Thyroid gland (tissue), 4 donors: ENCODE measurements at regions not wholly inside any gene's neighbourhood (a gene's known extent, or its start where the extent isn't known, plus 50 kb on each side); places are given as distances from the start of the nearest gene placed in this dataset.

Source experiments
- DNase-seq, 2 donors: peaks; one replicate each; pipeline ENCODE4 v3.0.0-alpha.2; 2019
- H3K27ac ChIP-seq, 3 donors: fragments of 200-600 bp; sonication (generic); 1 replicate in 2 of 3; 2 replicates in 1 of 3; pipeline ENCODE4 v1.5.1; 2016 to 2019; ENCODE audit warnings: mild to moderate bottlenecking in 1 of 3, moderate library complexity in 1 of 3
- H3K27me3 ChIP-seq: fragments of 200-600 bp; sonication (generic); one replicate; pipeline ENCODE4 v1.5.1; 2019
- H3K36me3 ChIP-seq, 2 donors: fragments of 200-600 bp; sonication (generic); one replicate each; pipeline ENCODE4 v1.5.1; 2016 to 2019
- H3K4me1 ChIP-seq, 2 donors: fragments of 200-600 bp; sonication (generic); one replicate each; pipeline ENCODE4 v1.5.1; 2017 to 2019
- H3K4me3 ChIP-seq, 3 donors: fragments of 200-600 bp; sonication (generic); replicated peaks in 1 of 3; 1 replicate in 2 of 3; 2 replicates in 1 of 3; pipeline ENCODE4 v1.5.1; 2016; ENCODE audit warnings: mild to moderate bottlenecking in 1 of 3
- H3K9me3 ChIP-seq: fragments of 200-600 bp; sonication (generic); one replicate; pipeline ENCODE4 v1.5.1; 2017
- POLR2A ChIP-seq, 2 donors: fragments of 450-650 bp; IDR thresholded peaks; one replicate each; pipeline ENCODE4 v1.6.1; 2017; ENCODE audit warnings: antibody characterized with exemption in 2 of 2, mild to moderate bottlenecking in 2 of 2, moderate library complexity in 1 of 2
- WGBS, 2 donors: methylation state at CpG; one replicate each; pipeline ENCODE4 v1.1.5; 2017; 5-methylcytosine and 5-hydroxymethylcytosine counted together
- intact Hi-C: fragments of 100-400 bp; cut with DNase I; formaldehyde crosslinking; loops from one replicate; pipeline ENCODE4 v1.15.1; 2023
- TF ChIP-seq, protein P1 (sequence below), 6 experiments: fragments of 200-600 bp in 3 of 6; fragments of 450-650 bp in 3 of 6; sonication (generic) in 3 of 6; IDR thresholded peaks; one replicate each; pipeline ENCODE4 v1.5.1; 2016 to 2019; ENCODE audit warnings: antibody characterized with exemption in 6 of 6, mild to moderate bottlenecking in 2 of 6, inconsistent platforms in 1 of 6, moderate library complexity in 1 of 6

DNA sequence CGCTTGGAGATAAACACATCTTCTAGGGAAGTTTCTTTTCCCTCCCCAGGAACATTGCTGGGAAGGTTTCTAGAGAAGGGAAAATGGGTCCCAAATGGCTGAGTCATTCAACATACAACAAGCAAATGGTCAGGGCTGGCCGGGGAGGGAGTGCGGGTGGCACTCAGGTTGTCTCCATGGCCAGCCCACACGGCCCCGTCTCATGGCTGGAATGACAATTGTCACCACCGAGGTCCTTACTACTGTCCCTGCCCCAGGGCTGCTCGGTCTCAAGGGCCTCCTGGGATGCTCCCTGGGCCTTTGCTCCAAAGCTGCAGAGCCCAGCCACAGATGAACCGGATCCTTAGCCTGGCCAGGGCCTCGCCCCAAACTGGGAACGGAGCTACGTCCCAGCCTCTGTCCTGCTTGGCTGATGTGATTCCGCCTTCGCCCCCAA is 121.9 kb downstream of the FGF18 start:
- WGBS, 2 donors, result 88 to 90% methylated on average over 9 to 12 of the region's 13 CpGs
- no peaks in the 10 kb centered on the region for H3K36me3 ChIP-seq
- no peak overlapping the region for H3K4me3 ChIP-seq
- no peak for TF ChIP-seq POLR2A (IDR thresholded peaks at IDR 0.05)
- TF ChIP-seq, protein P1, sequence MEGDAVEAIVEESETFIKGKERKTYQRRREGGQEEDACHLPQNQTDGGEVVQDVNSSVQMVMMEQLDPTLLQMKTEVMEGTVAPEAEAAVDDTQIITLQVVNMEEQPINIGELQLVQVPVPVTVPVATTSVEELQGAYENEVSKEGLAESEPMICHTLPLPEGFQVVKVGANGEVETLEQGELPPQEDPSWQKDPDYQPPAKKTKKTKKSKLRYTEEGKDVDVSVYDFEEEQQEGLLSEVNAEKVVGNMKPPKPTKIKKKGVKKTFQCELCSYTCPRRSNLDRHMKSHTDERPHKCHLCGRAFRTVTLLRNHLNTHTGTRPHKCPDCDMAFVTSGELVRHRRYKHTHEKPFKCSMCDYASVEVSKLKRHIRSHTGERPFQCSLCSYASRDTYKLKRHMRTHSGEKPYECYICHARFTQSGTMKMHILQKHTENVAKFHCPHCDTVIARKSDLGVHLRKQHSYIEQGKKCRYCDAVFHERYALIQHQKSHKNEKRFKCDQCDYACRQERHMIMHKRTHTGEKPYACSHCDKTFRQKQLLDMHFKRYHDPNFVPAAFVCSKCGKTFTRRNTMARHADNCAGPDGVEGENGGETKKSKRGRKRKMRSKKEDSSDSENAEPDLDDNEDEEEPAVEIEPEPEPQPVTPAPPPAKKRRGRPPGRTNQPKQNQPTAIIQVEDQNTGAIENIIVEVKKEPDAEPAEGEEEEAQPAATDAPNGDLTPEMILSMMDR (IDR thresholded peaks at IDR 0.05), result no peak
- no peaks in the 10 kb centered on the region for H3K9me3 ChIP-seq
- H3K4me1 ChIP-seq, result no peaks in the 10 kb centered on the region
- DNase-seq, result no peak
- no peaks in the 10 kb centered on the region for H3K27me3 ChIP-seq
- H3K27ac ChIP-seq, result no peak overlapping the region
- intact Hi-C loops, result no loop called here

GRCh38 chr5:171542525-171543140 is 123.2 kb downstream of the FGF18 start:
- no peak for DNase-seq
- WGBS, 2 donors, result 72 to 74% methylated on average over 15 of the region's 15 CpGs
- H3K4me3 ChIP-seq, result no peak overlapping the region
- no peaks in the 10 kb centered on the region for H3K9me3 ChIP-seq
- H3K4me1 ChIP-seq, result no peaks in the 10 kb centered on the region
- intact Hi-C loops, result no loop called here
- TF ChIP-seq, protein P1 (IDR thresholded peaks at IDR 0.05), result no peak
- no peak for TF ChIP-seq POLR2A (IDR thresholded peaks at IDR 0.05)
- no peaks in the 10 kb centered on the region for H3K36me3 ChIP-seq
- no peaks in the 10 kb centered on the region for H3K27me3 ChIP-seq
- no peak overlapping the region for H3K27ac ChIP-seq

DNA sequence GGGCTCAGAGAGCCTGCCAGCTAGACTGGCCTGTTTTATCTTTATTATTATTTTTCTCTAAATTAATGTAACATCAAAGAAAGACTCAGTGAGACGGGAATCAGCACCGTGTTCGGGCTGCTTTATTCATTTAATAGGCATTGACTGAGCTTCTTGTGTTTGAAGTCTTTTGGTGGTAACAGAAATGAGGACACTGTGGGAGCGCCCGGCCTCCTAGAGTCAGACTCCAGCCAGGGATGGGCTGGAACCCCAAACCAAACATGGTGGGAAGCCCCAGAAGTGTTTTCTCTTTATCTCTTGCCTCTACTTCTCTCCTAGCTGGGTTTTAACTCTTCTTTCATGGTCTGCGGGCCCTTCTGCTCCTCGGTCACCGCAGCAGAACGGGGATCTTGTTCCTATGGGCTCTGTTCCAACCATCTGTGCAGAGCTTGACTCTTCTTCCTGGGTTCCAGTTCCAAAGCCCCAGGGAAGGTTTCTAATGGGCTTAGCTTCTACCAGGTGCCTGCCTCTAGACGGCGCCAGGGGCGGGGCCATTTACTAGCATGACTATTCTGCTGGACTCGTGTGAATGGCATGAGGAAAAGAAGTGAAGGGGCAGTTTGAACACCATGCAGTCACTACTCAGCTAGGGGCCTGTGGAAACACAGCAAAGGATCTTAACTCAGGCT is 123.8 kb downstream of the FGF18 start:
- no peaks in the 10 kb centered on the region for H3K9me3 ChIP-seq
- WGBS, 2 donors, result 81 to 82% methylated on average over 13 of the region's 13 CpGs
- no peak for DNase-seq
- H3K27ac ChIP-seq, result no peak overlapping the region
- H3K36me3 ChIP-seq, result no peaks in the 10 kb centered on the region
- H3K4me3 ChIP-seq, result no peak overlapping the region
- no peaks in the 10 kb centered on the region for H3K4me1 ChIP-seq
- H3K27me3 ChIP-seq, result no peaks in the 10 kb centered on the region
- intact Hi-C loops, result no loop called here
- TF ChIP-seq, protein P1 (IDR thresholded peaks at IDR 0.05), result no peak
- TF ChIP-seq POLR2A (IDR thresholded peaks at IDR 0.05), result no peak

- WGBS, 2 donors, result 82 to 84% methylated on average over 17 of the region's 17 CpGs
- H3K4me1 ChIP-seq, result no peaks in the 10 kb centered on the region
- no peak for DNase-seq
- H3K9me3 ChIP-seq, result no peaks in the 10 kb centered on the region
- H3K27me3 ChIP-seq, result no peaks in the 10 kb centered on the region
- H3K27ac ChIP-seq, result no peak overlapping the region
- H3K4me3 ChIP-seq, result no peak overlapping the region
- no peak for TF ChIP-seq POLR2A (IDR thresholded peaks at IDR 0.05)
- TF ChIP-seq, protein P1 (IDR thresholded peaks at IDR 0.05), result no peak
- H3K36me3 ChIP-seq, result no peaks in the 10 kb centered on the region
- intact Hi-C loops, result no loop called here
Observed at GRCh38 chr5:171544913-171545765, 125.7 kb downstream of the FGF18 start.
